Body of pancreas (tissue), 4 donors: ENCODE measurements at regions not wholly inside any gene's neighbourhood (a gene's known extent, or its start where the extent isn't known, plus 50 kb on each side); places are given as distances from the start of the nearest gene placed in this dataset.
"Not testable (repeated sequence)": the region's sequence is repeated elsewhere in the genome, so short reads cannot be mapped to it uniquely, and the experiment has no call there.

Source experiments
- ATAC-seq: fragments of 150-250 bp; one replicate; pipeline ENCODE4 v1.9.1; 2016
- DNase-seq, 4 donors: peaks; one replicate each; pipeline ENCODE4 v3.0.0-alpha.2; 2019
- H3K27ac ChIP-seq, 4 donors: fragments of 200-600 bp; sonication (generic); 1 replicate in 3 of 4; 2 replicates in 1 of 4; pipeline versions ENCODE4 v1.5.1 to v1.6.1; 2016 to 2019; ENCODE audit warnings: mild to moderate bottlenecking in 1 of 4, mixed read lengths in 1 of 4, moderate library complexity in 1 of 4
- H3K27me3 ChIP-seq, 2 donors: fragments of 200-600 bp; sonication (generic); one replicate each; pipeline ENCODE4 v1.6.0; 2016; ENCODE audit warnings: mild to moderate bottlenecking in 1 of 2
- H3K36me3 ChIP-seq, 2 donors: fragments of 200-600 bp; sonication (generic); replicated peaks in 1 of 2; 2 replicates each; pipeline ENCODE4 v1.5.1; 2016; ENCODE audit warnings: low read depth in 2 of 2; ENCODE audit not compliant: insufficient read depth in 1 of 2
- H3K4me1 ChIP-seq: fragments of 200-600 bp; sonication (generic); one replicate; pipeline ENCODE4 v1.6.0; 2016
- H3K4me3 ChIP-seq, 2 donors: fragments of 200-600 bp; sonication (generic); 1 replicate in 1 of 2; 2 replicates in 1 of 2; pipeline ENCODE4 v1.5.1; 2016 to 2019
- H3K9me3 ChIP-seq, 3 donors: fragments of 200-600 bp; sonication (generic); 1 replicate in 2 of 3; 2 replicates in 1 of 3; pipeline ENCODE4 v1.5.1; 2016
- POLR2A ChIP-seq, 3 donors: fragments of 450-650 bp; IDR thresholded peaks; one replicate each; pipeline ENCODE4 v1.6.1; 2016; ENCODE audit warnings: antibody characterized with exemption in 3 of 3, mild to moderate bottlenecking in 2 of 3
- WGBS, 2 donors: methylation state at CpG; one replicate each; pipeline ENCODE4 v1.1.5; 2017; 5-methylcytosine and 5-hydroxymethylcytosine counted together
- intact Hi-C: fragments of 100-400 bp; cut with DNase I; formaldehyde crosslinking; loops from one replicate; pipeline ENCODE4 v1.15.1; 2023
- TF ChIP-seq, protein P1 (sequence below), 7 experiments: fragments of 450-650 bp in 4 of 7; fragments of 200-600 bp in 3 of 7; sonication (generic) in 3 of 7; IDR thresholded peaks; one replicate each; pipeline ENCODE4 v1.5.1; 2016 to 2019; ENCODE audit warnings: antibody characterized with exemption in 7 of 7

DNA sequence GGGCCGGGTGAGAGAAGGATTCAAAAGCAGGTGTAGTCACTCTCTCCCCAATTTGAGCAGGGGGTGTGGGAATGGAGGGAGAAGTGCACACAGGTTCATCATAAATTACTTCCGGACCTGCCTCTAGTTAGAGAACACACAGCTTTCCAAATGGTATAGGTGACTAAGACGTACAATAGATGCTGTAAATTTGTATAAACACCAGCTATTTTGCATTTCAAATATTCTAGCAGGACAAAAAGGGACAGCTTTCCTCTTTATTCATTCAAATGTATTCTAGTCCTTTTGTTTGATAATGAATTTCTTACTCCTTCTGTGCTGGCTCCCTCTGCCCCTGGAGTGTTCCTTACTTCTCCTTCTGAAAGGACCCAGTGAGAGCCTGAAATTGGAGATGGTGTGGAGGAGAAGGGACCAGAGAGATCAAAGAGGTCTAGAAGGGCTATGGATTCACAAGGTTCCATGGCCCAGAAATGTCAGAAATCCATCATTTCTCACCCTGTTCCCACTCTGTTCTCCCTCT is 53.2 kb upstream of the SH3BP4 start:
- Histone ChIP-seq H3K27me3 (no peaks in the 10 kb centered on the region), H3K4me3 (no peak overlapping the region), H3K4me1 (no peaks in the 10 kb centered on the region), H3K36me3 (no peaks in the 10 kb centered on the region), H3K9me3 (no peaks in the 10 kb centered on the region), H3K27ac (no peak overlapping the region)
- ATAC-seq = no peak
- 91 to 92% methylated on average over 3 of the region's 3 CpGs for WGBS, 2 donors
- intact Hi-C loops = no loop called here
- TF ChIP-seq POLR2A (IDR thresholded peaks at IDR 0.05) = no peak
- TF ChIP-seq, protein P1, sequence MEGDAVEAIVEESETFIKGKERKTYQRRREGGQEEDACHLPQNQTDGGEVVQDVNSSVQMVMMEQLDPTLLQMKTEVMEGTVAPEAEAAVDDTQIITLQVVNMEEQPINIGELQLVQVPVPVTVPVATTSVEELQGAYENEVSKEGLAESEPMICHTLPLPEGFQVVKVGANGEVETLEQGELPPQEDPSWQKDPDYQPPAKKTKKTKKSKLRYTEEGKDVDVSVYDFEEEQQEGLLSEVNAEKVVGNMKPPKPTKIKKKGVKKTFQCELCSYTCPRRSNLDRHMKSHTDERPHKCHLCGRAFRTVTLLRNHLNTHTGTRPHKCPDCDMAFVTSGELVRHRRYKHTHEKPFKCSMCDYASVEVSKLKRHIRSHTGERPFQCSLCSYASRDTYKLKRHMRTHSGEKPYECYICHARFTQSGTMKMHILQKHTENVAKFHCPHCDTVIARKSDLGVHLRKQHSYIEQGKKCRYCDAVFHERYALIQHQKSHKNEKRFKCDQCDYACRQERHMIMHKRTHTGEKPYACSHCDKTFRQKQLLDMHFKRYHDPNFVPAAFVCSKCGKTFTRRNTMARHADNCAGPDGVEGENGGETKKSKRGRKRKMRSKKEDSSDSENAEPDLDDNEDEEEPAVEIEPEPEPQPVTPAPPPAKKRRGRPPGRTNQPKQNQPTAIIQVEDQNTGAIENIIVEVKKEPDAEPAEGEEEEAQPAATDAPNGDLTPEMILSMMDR (IDR thresholded peaks at IDR 0.05) = no peak
- DNase-seq = no peak

DNA sequence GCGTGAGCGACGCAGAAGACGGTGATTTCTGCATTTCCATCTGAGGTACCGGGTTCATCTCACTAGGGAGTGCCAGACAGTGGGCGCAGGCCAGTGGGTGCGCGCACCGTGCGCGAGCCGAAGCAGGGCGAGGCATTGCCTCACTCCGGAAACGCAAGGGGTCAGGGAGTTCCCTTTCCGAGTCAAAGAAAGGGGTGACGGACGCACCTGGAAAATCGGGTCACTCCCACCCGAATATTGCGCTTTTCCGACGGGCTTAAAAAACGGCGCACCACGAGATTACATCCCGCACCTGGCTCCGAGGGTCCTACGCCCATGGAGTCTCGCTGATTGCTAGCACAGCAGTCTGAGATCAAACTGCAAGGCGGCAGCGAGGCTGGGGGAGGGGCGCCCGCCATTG is 63.4 kb upstream of the SH3BP4 start:
- 70 to 77% methylated on average over 5 to 30 of the region's 34 CpGs for WGBS, 2 donors
- H3K36me3 ChIP-seq, intact Hi-C loops, ATAC-seq, H3K4me3 ChIP-seq, H3K27me3 ChIP-seq, H3K9me3 ChIP-seq: not testable (repeated sequence)
- peak overlapping the region in 1 of 4 donors; percentile 21 for H3K27ac ChIP-seq
- peak in 1 of 4 donors; percentile 23 for DNase-seq
- H3K4me1 ChIP-seq = peaks cover 28% of the 10 kb centered on the region

DNA sequence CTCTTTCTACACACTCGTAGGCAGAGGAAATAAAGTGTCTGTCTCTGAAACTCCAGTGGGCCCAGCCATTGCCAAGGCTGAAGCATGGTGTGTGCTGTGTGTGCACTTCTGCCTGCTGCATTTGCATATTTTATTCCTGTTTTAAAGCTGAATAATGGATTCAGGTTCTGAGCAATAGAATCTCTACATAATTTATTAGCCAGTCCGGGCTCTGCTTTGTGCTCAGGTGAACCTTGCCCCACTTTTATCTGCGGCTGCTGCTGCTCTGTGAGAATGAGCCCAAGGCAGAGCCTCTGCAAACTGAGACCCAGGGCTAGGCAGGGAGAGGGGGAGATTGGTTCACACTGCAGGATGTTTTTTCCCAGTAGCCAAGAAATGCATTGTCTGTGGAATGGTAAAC is 64.6 kb upstream of the SH3BP4 start:
- H3K4me3 ChIP-seq = no peak overlapping the region
- no peaks in the 10 kb centered on the region for H3K36me3 ChIP-seq
- no peaks in the 10 kb centered on the region for H3K27me3 ChIP-seq
- H3K27ac ChIP-seq = peak overlapping the region in 1 of 4 donors; percentile 45
- intact Hi-C loops = no loop called here
- TF ChIP-seq, protein P1 (IDR thresholded peaks at IDR 0.05) = no peak
- TF ChIP-seq POLR2A (IDR thresholded peaks at IDR 0.05) = no peak
- peaks cover 37% of the 10 kb centered on the region for H3K4me1 ChIP-seq
- 43 to 71% methylated on average over 3 of the region's 3 CpGs for WGBS, 2 donors
- no peaks in the 10 kb centered on the region for H3K9me3 ChIP-seq
- ATAC-seq (peak; percentile 36), DNase-seq (peak in 1 of 4 donors; percentile 49)

DNA sequence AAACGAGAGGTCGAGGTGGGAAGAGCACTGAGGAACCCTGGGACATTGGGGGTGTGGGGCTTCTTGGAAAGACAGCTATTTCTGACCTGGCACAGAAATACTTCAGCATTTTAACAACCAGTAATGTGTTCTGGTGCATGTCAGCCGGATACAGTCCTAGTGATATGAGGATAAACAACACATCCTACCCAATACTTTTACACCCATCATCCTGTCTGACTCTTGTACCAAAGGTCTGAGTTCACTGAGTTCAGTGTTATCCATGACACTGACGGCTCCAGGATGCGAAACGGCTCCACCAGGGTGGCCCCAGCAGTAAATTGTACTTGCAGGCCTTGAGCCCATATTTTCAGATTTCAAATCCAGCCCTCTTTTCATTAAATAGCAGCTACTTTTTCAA is 65.9 kb upstream of the SH3BP4 start:
- no peaks in the 10 kb centered on the region for H3K36me3 ChIP-seq
- 76 to 77% methylated on average over 6 of the region's 6 CpGs for WGBS, 2 donors
- H3K9me3 ChIP-seq = no peaks in the 10 kb centered on the region
- TF ChIP-seq POLR2A (IDR thresholded peaks at IDR 0.05) = no peak
- TF ChIP-seq, protein P1 (IDR thresholded peaks at IDR 0.05) = no peak
- intact Hi-C loops = no loop called here
- no peak for DNase-seq
- no peak overlapping the region for H3K4me3 ChIP-seq
- no peak for ATAC-seq
- H3K27me3 ChIP-seq = no peaks in the 10 kb centered on the region
- peaks cover 50% of the 10 kb centered on the region for H3K4me1 ChIP-seq
- H3K27ac ChIP-seq = peak overlapping the region; percentile 22 to 78 (median 69)

DNA sequence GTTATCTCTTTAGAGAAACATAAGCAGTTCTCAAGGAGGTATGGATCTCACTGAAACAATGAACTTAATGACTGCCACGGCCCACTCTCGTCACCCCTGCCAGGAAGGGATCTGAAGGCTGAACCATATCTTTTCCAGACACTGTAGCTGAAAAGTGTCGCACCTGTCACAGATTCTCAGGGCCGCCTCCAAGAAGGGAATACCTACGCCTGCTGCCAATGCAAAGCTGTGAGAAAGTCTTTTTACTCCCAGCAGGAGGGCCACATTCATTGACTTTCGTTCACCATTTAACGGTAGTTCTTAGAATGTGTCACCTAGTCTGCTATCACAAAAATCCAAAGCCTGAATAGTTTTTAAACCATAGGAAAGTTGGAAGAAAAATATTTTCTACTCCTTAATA is 66.7 kb upstream of the SH3BP4 start:
- H3K4me1 ChIP-seq = peaks cover 55% of the 10 kb centered on the region
- intact Hi-C loops = no loop called here
- H3K27ac ChIP-seq = peak overlapping the region; percentile 22 to 78 (median 69)
- TF ChIP-seq, protein P1 (IDR thresholded peaks at IDR 0.05) = no peak
- TF ChIP-seq POLR2A (IDR thresholded peaks at IDR 0.05) = peak in 1 of 3 donors; percentile 34
- H3K27me3 ChIP-seq = no peaks in the 10 kb centered on the region
- no peaks in the 10 kb centered on the region for H3K36me3 ChIP-seq
- DNase-seq (peak; percentile 55 to 77 (median 68)), ATAC-seq (peak; percentile 31)
- no peaks in the 10 kb centered on the region for H3K9me3 ChIP-seq
- H3K4me3 ChIP-seq = no peak overlapping the region
- WGBS, 2 donors = 37 to 41% methylated on average over 7 of the region's 7 CpGs
